GM18867 (cell line): ENCODE measurements at regions not wholly inside any gene's neighbourhood (a gene's known extent, or its start where the extent isn't known, plus 50 kb on each side); places are given as distances from the start of the nearest gene placed in this dataset.

ENCODE experiments used
- ATAC-seq: cut with Tn5 transposase; IDR thresholded peaks from one replicate; pipeline ENCODE4 v1.9.1; 2021; ENCODE audit warnings: mild to moderate bottlenecking, moderate library complexity; ENCODE audit not compliant: unreplicated experiment

GRCh38 chr5:33343676-33344327, 97.0 kb upstream of the TARS1 start:
- ATAC-seq: no peak

GRCh38 chr5:33346534-33346933, 94.2 kb upstream of the TARS1 start:
- no peak for ATAC-seq

GRCh38 chr5:33361781-33362180, 79.0 kb upstream of the TARS1 start:
- no peak for ATAC-seq

DNA sequence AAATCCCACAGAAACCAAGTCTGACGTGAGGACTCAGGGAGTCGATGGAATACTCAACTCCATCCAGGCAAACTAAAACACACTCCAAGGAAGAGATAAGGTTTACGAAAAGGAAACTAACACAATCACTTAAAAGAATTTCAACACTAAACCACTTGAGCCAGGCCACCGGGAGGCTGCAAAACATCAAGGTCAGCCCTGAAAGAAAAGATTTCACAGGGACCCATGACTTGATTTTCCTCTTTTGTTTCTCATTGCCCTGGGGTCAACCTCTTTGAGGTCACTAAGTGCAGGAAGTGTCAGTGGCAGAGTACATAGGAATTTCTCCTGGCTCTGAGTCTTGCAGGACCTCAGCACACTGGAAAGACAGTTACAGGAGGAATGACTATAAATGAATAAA, 77.8 kb upstream of the TARS1 start:
- ATAC-seq: no peak

DNA sequence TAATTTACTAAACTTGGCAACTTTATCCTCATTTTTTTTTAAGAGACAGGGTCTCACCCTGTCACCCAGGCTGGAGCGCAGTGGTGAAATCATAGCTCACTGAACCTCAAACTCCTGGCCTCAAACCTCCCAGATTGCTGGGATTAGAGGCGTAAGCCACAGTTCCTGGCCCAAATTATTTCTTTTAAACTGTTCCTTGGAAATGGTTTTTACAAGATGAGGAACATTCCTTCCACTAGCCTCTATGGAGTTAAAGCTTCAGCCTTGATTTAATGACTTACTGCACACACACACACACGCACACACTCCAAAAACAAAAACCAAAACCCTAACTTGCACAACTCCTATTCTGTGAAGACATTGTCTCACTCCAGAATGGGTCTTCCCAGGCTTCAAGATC, 77.2 kb upstream of the TARS1 start:
- no peak for ATAC-seq

- ATAC-seq: no peak
These were observed 76.4 kb upstream of the TARS1 start for GRCh38 chr5:33364406-33364805.

DNA sequence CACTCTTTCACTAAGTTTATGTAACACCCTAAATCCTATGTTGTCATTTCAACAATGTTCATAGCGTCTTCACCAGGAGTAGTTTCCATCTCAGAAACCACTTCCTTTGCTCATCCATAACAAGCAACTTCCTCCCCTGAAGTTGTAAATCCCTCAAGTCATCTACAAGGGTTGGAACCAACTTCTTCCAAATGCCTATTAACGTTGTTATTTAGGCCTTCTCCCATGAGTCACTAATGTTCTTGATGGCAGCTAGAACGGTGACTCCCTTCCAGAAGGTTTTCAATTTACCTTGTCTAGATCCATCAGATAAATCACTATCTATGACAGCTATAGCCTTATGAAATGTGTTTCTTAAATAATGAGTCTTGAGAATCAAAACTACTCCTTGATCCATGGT, 73.3 kb upstream of the TARS1 start:
- ATAC-seq: no peak

GRCh38 chr5:33369485-33370465, 71.0 kb upstream of the TARS1 start:
- no peak for ATAC-seq

GRCh38 chr5:33370466-33370859, 70.3 kb upstream of the TARS1 start:
- no peak for ATAC-seq

- no peak for ATAC-seq
These were observed 69.1 kb upstream of the TARS1 start for GRCh38 chr5:33371660-33372059.

DNA sequence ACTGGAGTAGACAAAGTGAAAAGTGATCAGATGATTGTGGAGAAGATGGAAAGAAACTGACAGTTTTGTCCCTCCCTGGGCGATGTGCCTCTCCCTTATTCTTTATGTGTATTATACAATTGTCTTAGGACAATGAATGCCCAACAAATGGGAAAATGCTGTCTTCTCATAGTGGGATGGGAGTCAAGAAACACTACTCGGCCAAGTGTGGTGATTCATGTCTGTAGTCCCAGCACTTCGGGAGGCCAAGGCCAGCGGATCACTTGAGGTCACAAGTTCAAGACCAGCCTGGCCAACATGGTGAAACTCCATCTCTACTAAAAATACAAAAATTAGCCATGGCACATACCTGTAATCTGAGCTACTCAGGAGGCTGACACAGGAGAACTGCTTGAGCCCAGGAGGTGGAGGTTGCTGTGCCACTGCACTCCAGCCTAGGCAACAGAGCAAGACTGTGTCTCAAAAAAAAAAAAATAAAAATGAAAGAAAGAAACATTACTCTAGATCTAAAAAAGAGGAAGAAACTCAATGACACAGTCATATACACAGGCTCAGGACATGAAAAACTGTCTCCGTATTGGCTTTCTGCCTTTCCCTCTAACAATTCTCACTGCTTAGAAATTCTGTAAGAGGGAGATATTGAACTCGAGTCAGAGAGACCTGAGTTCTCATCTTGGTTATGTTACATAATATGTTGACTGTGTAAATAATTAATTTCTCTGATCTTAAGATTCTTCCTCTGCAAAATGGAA, 67.9 kb upstream of the TARS1 start:
- no peak for ATAC-seq

- ATAC-seq: no peak
These were observed 64.9 kb upstream of the TARS1 start for GRCh38 chr5:33375900-33376299.

DNA sequence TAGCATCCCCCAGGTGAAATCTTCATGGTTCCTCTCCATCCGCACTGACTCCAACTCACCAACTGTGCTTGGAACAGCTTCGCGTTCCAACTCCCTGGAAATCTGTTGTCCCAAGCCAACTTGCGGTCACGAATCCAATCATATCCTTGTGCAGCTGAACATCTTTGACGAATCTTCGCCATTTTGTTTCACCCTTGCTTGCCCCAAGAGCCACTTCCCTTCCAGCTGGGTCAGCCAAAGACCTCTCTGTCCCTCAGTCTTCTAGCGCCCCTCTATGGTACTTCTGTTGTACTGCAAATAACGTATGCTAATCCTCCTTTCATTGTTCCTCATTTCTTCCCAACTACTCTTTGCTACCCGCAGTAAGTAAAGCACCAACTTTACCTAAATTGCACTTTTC, 61.0 kb upstream of the TARS1 start:
- no peak for ATAC-seq

GRCh38 chr5:33381243-33381642, 59.5 kb upstream of the TARS1 start:
- ATAC-seq: no peak
